BJ (cell line): ENCODE measurements at regions not wholly inside any gene's neighbourhood (a gene's known extent, or its start where the extent isn't known, plus 50 kb on each side); places are given as distances from the start of the nearest gene placed in this dataset. TPM values are rescaled to one million over a fixed set of nuclear protein-coding genes. Genes with fewer than 3 reads are reported as not detected.

Experiments
- CTCF ChIA-PET: fragments of 350-600 bp; formaldehyde crosslinking; extraction: SDS; loops from one replicate; lab custom pipeline; 2021; ENCODE audit warnings: antibody characterized with exemption, inconsistent platforms; lab: Yijun Ruan, JAX
- POLR2A ChIA-PET: fragments of 300-600 bp; sonication (Branson Sonifier 250); formaldehyde crosslinking; extraction: SDS; loops from one replicate; lab custom pipeline; 2021; ENCODE audit warnings: antibody characterized with exemption; lab: Charles Lee
- DNase-seq: peaks from one replicate; pipeline ENCODE4 v3.0.0-alpha.2; 2011; ENCODE audit warnings: low read depth
- H3K27me3 ChIP-seq: 2 replicates; pipeline ENCODE4 v1.6.0; 2011; ENCODE audit warnings: low read length; ENCODE audit not compliant: control insufficient read depth, insufficient read depth
- H3K36me3 ChIP-seq: 2 replicates; pipeline ENCODE4 v1.5.1; 2011; ENCODE audit warnings: low read length; ENCODE audit not compliant: control insufficient read depth, insufficient read depth
- H3K4me3 ChIP-seq: 2 replicates; pipeline ENCODE4 v1.5.1; 2011; ENCODE audit warnings: low read depth, mild to moderate bottlenecking, control low read depth, low read length
- CTCF ChIP-seq: IDR thresholded peaks from 2 replicates; pipeline ENCODE4 v1.5.1; 2011; ENCODE audit warnings: low read depth, mild to moderate bottlenecking, control low read depth, inconsistent platforms, low read length, moderate library complexity; ENCODE audit not compliant: insufficient read depth
- small RNA-seq: library from RNA; depleted of rRNA; stranded (forward); fragments of <200 nt; gene quantifications from one replicate; pipeline ENCODE3, GENCODE V24; 2012; ENCODE audit warnings: low replicate concordance, low read depth; ENCODE audit not compliant: insufficient read length

- no peaks in the 10 kb centered on the region for H3K36me3 ChIP-seq
- H3K27me3 ChIP-seq: no peaks in the 10 kb centered on the region
- no peak for TF ChIP-seq CTCF
- H3K4me3 ChIP-seq: no peak overlapping the region
- no peak for DNase-seq
- ChIA-PET POLR2A (no interaction called here), CTCF (no interaction called here)
These were observed 71.6 kb upstream of the MDGA2 start for GRCh38 chr14:47746986-47747385.

- ChIA-PET POLR2A (no interaction called here), CTCF (interaction anchor here (0.8 kb wide), 1 partner anchor 13 kb away, joined by 4 read pairs; no protein-coding TSS in a partner anchor)
These were observed 68.8 kb upstream of the MDGA2 start for GRCh38 chr14:47744155-47744554.

GRCh38 chr14:47739541-47739940, 64.1 kb upstream of the MDGA2 start:
- POLR2A ChIA-PET: no interaction called here
- no peak for TF ChIP-seq CTCF
- CTCF ChIA-PET: no interaction called here
- Histone ChIP-seq H3K4me3 (no peak overlapping the region), H3K36me3 (no peaks in the 10 kb centered on the region), H3K27me3 (no peaks in the 10 kb centered on the region)
- DNase-seq: no peak

More at GRCh38 chr14:47744155-47744554, 68.8 kb upstream of the MDGA2 start:
- Histone ChIP-seq H3K36me3 (no peaks in the 10 kb centered on the region), H3K27me3 (no peaks in the 10 kb centered on the region), H3K4me3 (no peak overlapping the region)
- DNase-seq: no peak
- no peak for TF ChIP-seq CTCF

- CTCF ChIA-PET: no interaction called here
- no peak for TF ChIP-seq CTCF
- POLR2A ChIA-PET: no interaction called here
- no peak for DNase-seq
- Histone ChIP-seq H3K27me3 (no peaks in the 10 kb centered on the region), H3K36me3 (no peaks in the 10 kb centered on the region), H3K4me3 (no peak overlapping the region)
These were observed 54.9 kb upstream of the MDGA2 start for GRCh38 chr14:47730296-47730695.

Small RNA genes in the stretch of these regions (small RNA-seq; reads per million reads assigned to genes)
- gene AL121576.1 (not detected), gene AL512360.1 (not detected), gene MIR548Y (not detected), gene RNU6-297P (not detected)
